ENCODE measurements at regions not wholly inside any gene's neighbourhood (a gene's known extent, or its start where the extent isn't known, plus 50 kb on each side); places are given as distances from the start of the nearest gene placed in this dataset.

- no peak for ATAC-seq (ENCODE audit: low read depth)
- Histone ChIP-seq H3K4me1 (ENCODE audit: insufficient read depth, poor library complexity, severe bottlenecking) (no peaks in the 10 kb centered on the region), H3K36me3 (ENCODE audit: low read depth) (no peaks in the 10 kb centered on the region), H3K4me3 (ENCODE audit: severe bottlenecking) (no peak overlapping the region), H3K27me3 (ENCODE audit: insufficient read depth, poor library complexity, severe bottlenecking) (no peaks in the 10 kb centered on the region), H3K27ac (ENCODE audit: poor library complexity, severe bottlenecking) (no peak overlapping the region), H3K9me3 (ENCODE audit: severe bottlenecking) (no peaks in the 10 kb centered on the region)
- no peak for TF ChIP-seq CTCF (IDR thresholded peaks at IDR 0.05; ENCODE audit: poor library complexity, severe bottlenecking)
- no peak for DNase-seq (ENCODE audit: low spot score)
Measured at GRCh38 chr4:17230727-17231126, 281.2 kb downstream of the QDPR start.

GRCh38 chr4:17220816-17221215 lies 291.1 kb downstream of the QDPR start:
- H3K27ac ChIP-seq (ENCODE audit: poor library complexity, severe bottlenecking) = no peak overlapping the region
- H3K36me3 ChIP-seq (ENCODE audit: low read depth) = no peaks in the 10 kb centered on the region
- DNase-seq (ENCODE audit: low spot score) = no peak
- H3K9me3 ChIP-seq (ENCODE audit: severe bottlenecking) = no peaks in the 10 kb centered on the region
- no peak for ATAC-seq (ENCODE audit: low read depth)
- no peaks in the 10 kb centered on the region for H3K4me1 ChIP-seq (ENCODE audit: insufficient read depth, poor library complexity, severe bottlenecking)
- no peak for TF ChIP-seq CTCF (IDR thresholded peaks at IDR 0.05; ENCODE audit: poor library complexity, severe bottlenecking)
- no peak overlapping the region for H3K4me3 ChIP-seq (ENCODE audit: severe bottlenecking)
- no peaks in the 10 kb centered on the region for H3K27me3 ChIP-seq (ENCODE audit: insufficient read depth, poor library complexity, severe bottlenecking)

GRCh38 chr4:17218786-17219185 lies 293.1 kb downstream of the QDPR start:
- Histone ChIP-seq H3K4me1 (ENCODE audit: insufficient read depth, poor library complexity, severe bottlenecking) (no peaks in the 10 kb centered on the region), H3K36me3 (ENCODE audit: low read depth) (no peaks in the 10 kb centered on the region), H3K27ac (ENCODE audit: poor library complexity, severe bottlenecking) (no peak overlapping the region), H3K27me3 (ENCODE audit: insufficient read depth, poor library complexity, severe bottlenecking) (no peaks in the 10 kb centered on the region), H3K9me3 (ENCODE audit: severe bottlenecking) (no peaks in the 10 kb centered on the region), H3K4me3 (ENCODE audit: severe bottlenecking) (no peak overlapping the region)
- TF ChIP-seq CTCF (IDR thresholded peaks at IDR 0.05; ENCODE audit: poor library complexity, severe bottlenecking) = no peak
- no peak for ATAC-seq (ENCODE audit: low read depth)
- no peak for DNase-seq (ENCODE audit: low spot score)

- Histone ChIP-seq H3K36me3 (ENCODE audit: low read depth) (no peaks in the 10 kb centered on the region), H3K4me3 (ENCODE audit: severe bottlenecking) (no peak overlapping the region), H3K4me1 (ENCODE audit: insufficient read depth, poor library complexity, severe bottlenecking) (no peaks in the 10 kb centered on the region), H3K27ac (ENCODE audit: poor library complexity, severe bottlenecking) (no peak overlapping the region), H3K27me3 (ENCODE audit: insufficient read depth, poor library complexity, severe bottlenecking) (peaks cover 7% of the 10 kb centered on the region), H3K9me3 (ENCODE audit: severe bottlenecking) (no peaks in the 10 kb centered on the region)
- DNase-seq (ENCODE audit: low spot score) = no peak
- no peak for ATAC-seq (ENCODE audit: low read depth)
- no peak for TF ChIP-seq CTCF (IDR thresholded peaks at IDR 0.05; ENCODE audit: poor library complexity, severe bottlenecking)
Measured at GRCh38 chr4:17206829-17207801, 304.8 kb downstream of the QDPR start.

- TF ChIP-seq CTCF (IDR thresholded peaks at IDR 0.05; ENCODE audit: poor library complexity, severe bottlenecking) = no peak
- Histone ChIP-seq H3K27ac (ENCODE audit: poor library complexity, severe bottlenecking) (no peak overlapping the region), H3K27me3 (ENCODE audit: insufficient read depth, poor library complexity, severe bottlenecking) (peaks cover 17% of the 10 kb centered on the region), H3K4me1 (ENCODE audit: insufficient read depth, poor library complexity, severe bottlenecking) (no peaks in the 10 kb centered on the region), H3K36me3 (ENCODE audit: low read depth) (no peaks in the 10 kb centered on the region), H3K4me3 (ENCODE audit: severe bottlenecking) (no peak overlapping the region), H3K9me3 (ENCODE audit: severe bottlenecking) (no peaks in the 10 kb centered on the region)
- ATAC-seq (ENCODE audit: low read depth) (no peak), DNase-seq (ENCODE audit: low spot score) (no peak)
Measured at GRCh38 chr4:17204908-17205307, 306.5 kb upstream of the LDB2 start.

Measured in RWPE2 (cell line).